ENCODE measurements at regions not wholly inside any gene's neighbourhood (a gene's known extent, or its start where the extent isn't known, plus 50 kb on each side); places are given as distances from the start of the nearest gene placed in this dataset.
A peak's percentile ranks its signal among the peaks of the same experiment; 100 is the strongest.

DNA sequence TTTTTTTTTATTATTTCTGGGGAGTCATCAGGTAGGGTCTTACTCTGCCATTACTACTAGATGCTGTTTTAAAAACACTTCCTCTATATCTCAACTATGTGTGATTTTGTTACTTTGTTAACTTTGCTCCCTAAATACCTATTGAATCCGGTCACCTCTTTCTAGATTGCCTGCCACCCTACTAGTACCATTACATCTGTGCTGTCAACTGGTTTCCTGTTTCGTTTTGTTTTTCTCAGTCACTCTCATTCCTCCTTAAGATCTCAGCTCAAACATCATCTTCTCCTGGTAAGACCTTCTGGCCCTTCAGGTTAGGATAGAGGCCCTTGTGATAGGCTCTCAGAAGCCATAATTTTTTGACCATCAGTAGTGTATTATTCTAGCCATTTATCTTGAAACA is 324.2 kb upstream of the ATP10B start:
- no peaks in the 10 kb centered on the region for H3K9me3 ChIP-seq (replicated peaks; ENCODE audit: control insufficient read depth, low read depth, low read length)
- no peak overlapping the region for H3K27ac ChIP-seq (ENCODE audit: low read length)
- no peak for DNase-seq
- no CpG with 5 or more reads among the region's 2 CpGs for WGBS (ENCODE audit: insufficient coverage)
- no peak overlapping the region for H3K4me3 ChIP-seq (ENCODE audit: low read length)
- no peaks in the 10 kb centered on the region for H3K36me3 ChIP-seq (ENCODE audit: control insufficient read depth, insufficient read depth, low read length)
- no peaks in the 10 kb centered on the region for H3K4me1 ChIP-seq (ENCODE audit: control insufficient read depth, insufficient read depth, low read length)
- no peaks in the 10 kb centered on the region for H3K27me3 ChIP-seq (ENCODE audit: control insufficient read depth, insufficient read depth, low read length)

DNA sequence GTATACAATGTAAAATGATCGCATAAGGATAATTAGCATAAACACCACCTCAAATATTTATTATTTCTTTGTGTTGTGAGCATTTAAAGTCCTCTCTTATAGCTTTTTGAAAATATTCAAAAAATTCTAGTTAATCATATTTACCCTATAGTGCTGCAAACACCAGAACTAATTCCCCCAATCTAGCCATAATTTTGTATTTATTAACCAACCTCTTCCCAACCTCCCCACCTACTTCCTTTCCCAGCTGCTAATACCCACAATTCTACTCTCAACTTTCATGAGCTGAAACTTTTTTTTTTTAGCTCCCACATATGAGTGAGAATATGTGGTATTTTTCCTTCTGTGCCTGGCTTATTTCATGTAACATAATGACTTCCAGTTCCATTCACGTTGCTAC is 317.8 kb upstream of the ATP10B start:
- no peaks in the 10 kb centered on the region for H3K4me1 ChIP-seq (ENCODE audit: control insufficient read depth, insufficient read depth, low read length)
- WGBS (ENCODE audit: insufficient coverage) = no CpG with 5 or more reads among the region's 2 CpGs
- no peak for DNase-seq

DNA sequence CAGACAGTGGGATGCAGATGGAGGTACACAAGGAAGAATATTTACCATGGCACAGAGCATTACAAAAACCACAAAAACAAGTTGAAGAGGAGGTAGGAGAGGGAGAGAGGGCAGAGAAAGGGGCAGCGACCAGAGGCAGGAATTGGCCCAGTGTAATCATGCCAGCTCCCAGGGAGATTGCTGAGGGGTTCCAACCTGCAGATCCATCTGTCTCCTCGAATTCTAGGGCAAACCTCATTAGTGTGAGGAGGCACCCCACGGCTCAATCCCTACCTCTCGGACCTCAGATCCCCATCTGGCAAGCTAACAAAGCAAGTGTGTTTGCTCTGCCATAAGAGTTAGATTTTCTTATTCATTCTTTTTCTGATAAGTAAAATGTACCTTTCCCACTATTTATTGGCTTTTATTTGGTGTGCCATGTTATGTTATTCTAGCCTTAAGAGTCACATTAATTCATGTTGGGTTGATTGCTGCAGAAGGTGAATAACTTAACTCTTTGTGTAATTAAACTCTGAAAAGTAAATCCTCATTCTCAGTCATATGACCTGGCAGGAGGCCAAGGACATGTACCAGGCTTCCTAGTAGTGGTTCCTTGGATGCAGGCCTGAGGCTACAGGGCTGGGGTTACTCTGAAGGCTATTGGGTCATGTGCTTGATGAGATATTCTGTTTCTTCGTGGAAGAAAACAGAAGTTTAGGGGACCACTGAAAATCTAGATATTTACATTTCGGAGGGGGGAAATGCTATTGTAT is 315.2 kb upstream of the ATP10B start:
- 86% methylated on average over 1 of the region's 6 CpGs for WGBS (ENCODE audit: insufficient coverage)
- Histone ChIP-seq H3K36me3 (ENCODE audit: control insufficient read depth, insufficient read depth, low read length) (no peaks in the 10 kb centered on the region), H3K4me3 (ENCODE audit: low read length) (no peak overlapping the region), H3K27me3 (ENCODE audit: control insufficient read depth, insufficient read depth, low read length) (no peaks in the 10 kb centered on the region), H3K27ac (ENCODE audit: low read length) (no peak overlapping the region), H3K9me3 (replicated peaks; ENCODE audit: control insufficient read depth, low read depth, low read length) (no peaks in the 10 kb centered on the region), H3K4me1 (ENCODE audit: control insufficient read depth, insufficient read depth, low read length) (no peaks in the 10 kb centered on the region)
- no peak for DNase-seq

More for the DNA sequence above, 317.8 kb upstream of the ATP10B start:
- Histone ChIP-seq H3K4me3 (ENCODE audit: low read length) (no peak overlapping the region), H3K36me3 (ENCODE audit: control insufficient read depth, insufficient read depth, low read length) (no peaks in the 10 kb centered on the region), H3K27ac (ENCODE audit: low read length) (no peak overlapping the region), H3K9me3 (replicated peaks; ENCODE audit: control insufficient read depth, low read depth, low read length) (no peaks in the 10 kb centered on the region), H3K27me3 (ENCODE audit: control insufficient read depth, insufficient read depth, low read length) (no peaks in the 10 kb centered on the region)

DNA sequence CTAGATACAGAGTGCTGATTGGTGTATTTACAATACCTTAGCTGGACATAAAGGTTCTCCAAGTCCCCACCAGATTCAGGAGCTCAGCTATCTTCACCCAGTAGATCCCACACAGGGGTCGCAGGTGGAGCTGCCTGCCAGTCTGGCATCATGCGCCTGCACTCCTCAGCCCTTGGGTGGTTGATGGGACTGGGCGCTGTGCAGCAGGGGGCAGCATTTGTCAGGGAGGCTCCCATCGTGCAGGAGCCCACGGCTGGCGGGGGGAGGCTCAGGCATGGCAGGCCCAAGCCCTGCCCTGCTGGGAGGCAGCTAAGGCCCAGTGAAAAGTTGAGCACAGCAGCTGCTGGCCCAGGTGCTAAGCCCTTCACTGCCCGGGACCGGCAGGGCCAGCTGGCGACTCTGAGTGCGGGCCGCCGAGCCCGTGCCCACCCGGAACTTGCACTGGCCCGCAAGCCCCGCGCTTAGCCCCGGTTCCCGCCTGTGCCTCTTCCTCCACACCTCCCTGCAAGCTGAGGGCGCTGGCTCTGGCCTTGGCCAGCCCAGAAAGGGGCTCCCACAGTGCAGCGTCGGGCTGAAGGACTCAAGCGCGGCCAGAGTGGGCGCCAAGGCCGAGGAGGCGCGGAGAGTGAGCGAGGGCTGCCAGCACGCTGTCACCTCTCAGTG is 314.1 kb upstream of the ATP10B start:
- Histone ChIP-seq H3K27me3 (ENCODE audit: control insufficient read depth, insufficient read depth, low read length) (no peaks in the 10 kb centered on the region), H3K27ac (ENCODE audit: low read length) (no peak overlapping the region), H3K4me1 (ENCODE audit: control insufficient read depth, insufficient read depth, low read length) (no peaks in the 10 kb centered on the region), H3K36me3 (ENCODE audit: control insufficient read depth, insufficient read depth, low read length) (no peaks in the 10 kb centered on the region), H3K9me3 (replicated peaks; ENCODE audit: control insufficient read depth, low read depth, low read length) (no peaks in the 10 kb centered on the region), H3K4me3 (ENCODE audit: low read length) (no peak overlapping the region)
- WGBS (ENCODE audit: insufficient coverage) = 94% methylated on average over 25 of the region's 30 CpGs
- no peak for DNase-seq

DNA sequence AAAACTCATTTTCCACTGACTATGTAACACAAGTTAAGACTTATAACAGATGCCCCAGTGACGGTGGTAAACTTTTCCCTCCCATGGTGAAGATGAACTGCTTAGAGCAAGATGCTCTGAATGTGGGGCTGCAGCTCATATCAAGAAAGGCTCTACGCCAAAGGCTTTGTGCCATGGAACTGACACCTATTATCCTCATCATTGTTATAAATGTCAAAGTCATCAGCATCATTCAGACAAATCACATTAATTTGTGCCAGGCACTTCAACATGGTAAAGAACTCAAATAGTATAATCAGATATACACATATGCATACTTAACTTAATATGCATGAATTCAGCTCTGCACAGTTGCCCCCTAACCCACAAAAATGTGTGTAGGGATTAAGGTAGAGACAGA is 305.9 kb upstream of the ATP10B start:
- H3K27ac ChIP-seq (ENCODE audit: low read length) = no peak overlapping the region
- no peaks in the 10 kb centered on the region for H3K4me1 ChIP-seq (ENCODE audit: control insufficient read depth, insufficient read depth, low read length)
- H3K9me3 ChIP-seq (replicated peaks; ENCODE audit: control insufficient read depth, low read depth, low read length) = no peaks in the 10 kb centered on the region
- peak; percentile 69 for DNase-seq
- H3K36me3 ChIP-seq (ENCODE audit: control insufficient read depth, insufficient read depth, low read length) = no peaks in the 10 kb centered on the region
- 71% methylated on average over 1 of the region's 2 CpGs for WGBS (ENCODE audit: insufficient coverage)
- no peaks in the 10 kb centered on the region for H3K27me3 ChIP-seq (ENCODE audit: control insufficient read depth, insufficient read depth, low read length)
- no peak overlapping the region for H3K4me3 ChIP-seq (ENCODE audit: low read length)

DNA sequence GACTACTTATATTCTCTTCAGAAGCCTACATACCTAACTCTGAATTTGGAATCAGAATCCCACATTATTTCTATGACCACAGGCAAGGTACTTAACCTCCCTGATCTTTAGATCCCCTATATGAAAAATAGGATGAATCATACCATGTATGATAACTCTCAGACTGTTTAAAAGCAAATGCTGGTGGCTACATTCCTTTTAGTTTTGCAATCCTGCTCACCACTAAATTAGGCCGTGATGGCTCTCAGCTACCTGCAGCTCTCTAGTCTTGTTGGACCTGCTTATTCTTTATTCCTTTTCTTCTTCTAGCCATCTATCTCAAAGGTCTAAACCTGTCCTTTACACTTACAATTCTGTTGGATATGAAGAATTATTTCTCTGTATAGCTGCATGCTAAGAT is 303.4 kb upstream of the ATP10B start:
- Histone ChIP-seq H3K4me3 (ENCODE audit: low read length) (no peak overlapping the region), H3K4me1 (ENCODE audit: control insufficient read depth, insufficient read depth, low read length) (no peaks in the 10 kb centered on the region), H3K9me3 (replicated peaks; ENCODE audit: control insufficient read depth, low read depth, low read length) (no peaks in the 10 kb centered on the region), H3K27me3 (ENCODE audit: control insufficient read depth, insufficient read depth, low read length) (no peaks in the 10 kb centered on the region), H3K27ac (ENCODE audit: low read length) (no peak overlapping the region), H3K36me3 (ENCODE audit: control insufficient read depth, insufficient read depth, low read length) (no peaks in the 10 kb centered on the region)
- DNase-seq = no peak
- 88% methylated on average over 1 of the region's 1 CpG for WGBS (ENCODE audit: insufficient coverage)

DNA sequence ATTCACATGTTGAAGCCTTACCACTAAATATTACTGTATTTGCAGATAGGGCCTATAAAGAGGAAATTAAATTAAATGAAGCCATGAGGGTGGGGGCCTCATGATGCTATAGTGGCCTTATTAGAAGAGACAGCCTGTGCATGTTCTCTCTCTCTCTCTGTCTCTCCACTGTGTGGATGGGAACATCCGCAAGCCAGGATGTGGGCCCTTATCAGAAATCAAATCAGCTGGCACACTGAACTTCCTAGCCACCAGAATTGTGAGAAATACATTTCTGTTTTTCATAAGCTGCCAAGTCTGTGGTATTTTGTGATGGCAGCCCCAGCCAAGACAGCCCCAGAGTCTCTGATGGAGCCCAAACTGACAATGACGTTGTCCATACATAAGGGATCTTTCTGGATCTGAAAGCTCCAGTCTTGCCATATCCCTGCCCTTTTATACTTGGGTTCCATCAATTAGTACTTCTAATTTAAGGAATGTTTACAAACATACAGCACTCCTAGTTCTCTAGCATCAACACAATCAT is 300.5 kb upstream of the ATP10B start:
- Histone ChIP-seq H3K36me3 (ENCODE audit: control insufficient read depth, insufficient read depth, low read length) (no peaks in the 10 kb centered on the region), H3K27me3 (ENCODE audit: control insufficient read depth, insufficient read depth, low read length) (no peaks in the 10 kb centered on the region), H3K27ac (ENCODE audit: low read length) (no peak overlapping the region), H3K4me3 (ENCODE audit: low read length) (no peak overlapping the region), H3K4me1 (ENCODE audit: control insufficient read depth, insufficient read depth, low read length) (no peaks in the 10 kb centered on the region), H3K9me3 (replicated peaks; ENCODE audit: control insufficient read depth, low read depth, low read length) (no peaks in the 10 kb centered on the region)
- WGBS (ENCODE audit: insufficient coverage) = 83% methylated on average over 1 of the region's 2 CpGs
- no peak for DNase-seq

DNA sequence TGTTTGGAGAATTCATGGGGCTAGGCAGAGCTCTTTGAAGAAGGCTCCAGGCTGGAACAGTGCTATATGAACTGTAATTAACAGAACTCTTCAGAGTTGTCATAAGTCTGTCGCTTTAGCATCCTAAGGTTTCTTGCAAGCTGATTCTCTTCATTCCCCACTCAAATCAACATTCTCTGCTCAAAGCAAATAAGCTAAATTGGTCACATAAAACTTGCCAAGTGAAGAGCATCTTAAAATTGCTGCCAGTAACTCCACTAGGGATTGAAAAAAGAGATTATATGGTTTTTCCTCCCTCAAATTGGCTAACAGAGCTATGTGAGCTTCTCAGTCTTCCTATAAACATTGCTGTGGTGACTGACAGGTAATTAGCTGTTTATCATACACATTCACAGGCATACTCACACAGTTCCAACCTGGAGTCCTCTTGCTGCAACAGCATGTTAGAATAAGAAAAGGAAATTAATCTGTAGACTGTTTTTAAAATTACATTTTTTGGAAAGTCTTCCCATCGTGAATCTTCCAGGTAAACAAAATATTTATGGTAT is 298.5 kb upstream of the ATP10B start:
- peak; percentile 30 for DNase-seq
- no peaks in the 10 kb centered on the region for H3K4me1 ChIP-seq (ENCODE audit: control insufficient read depth, insufficient read depth, low read length)
- no peak overlapping the region for H3K27ac ChIP-seq (ENCODE audit: low read length)
- H3K27me3 ChIP-seq (ENCODE audit: control insufficient read depth, insufficient read depth, low read length) = no peaks in the 10 kb centered on the region
- H3K4me3 ChIP-seq (ENCODE audit: low read length) = no peak overlapping the region
- no peaks in the 10 kb centered on the region for H3K36me3 ChIP-seq (ENCODE audit: control insufficient read depth, insufficient read depth, low read length)
- no CpG with 5 or more reads among the region's 2 CpGs for WGBS (ENCODE audit: insufficient coverage)
- no peaks in the 10 kb centered on the region for H3K9me3 ChIP-seq (replicated peaks; ENCODE audit: control insufficient read depth, low read depth, low read length)

DNA sequence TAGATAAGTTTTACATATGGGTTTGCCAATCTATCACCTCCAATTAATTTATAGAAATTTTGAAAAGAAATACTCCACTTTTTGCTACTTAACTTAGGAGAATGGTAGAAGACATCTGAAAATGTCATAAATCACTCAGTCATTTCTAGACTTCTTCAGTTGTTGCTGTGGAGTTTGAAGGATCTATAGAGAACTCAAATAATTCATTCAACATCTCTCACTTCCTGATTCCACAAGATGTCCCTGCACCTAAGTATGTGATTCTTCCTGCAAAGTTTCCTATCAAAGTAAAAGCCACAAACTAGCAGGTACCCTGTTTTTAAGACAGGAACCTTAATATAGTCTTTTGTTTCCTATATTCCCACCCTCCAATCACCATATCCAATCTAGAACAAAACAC is 297.1 kb upstream of the ATP10B start:
- H3K27me3 ChIP-seq (ENCODE audit: control insufficient read depth, insufficient read depth, low read length) = no peaks in the 10 kb centered on the region
- H3K9me3 ChIP-seq (replicated peaks; ENCODE audit: control insufficient read depth, low read depth, low read length) = no peaks in the 10 kb centered on the region
- no peak overlapping the region for H3K4me3 ChIP-seq (ENCODE audit: low read length)

DNA sequence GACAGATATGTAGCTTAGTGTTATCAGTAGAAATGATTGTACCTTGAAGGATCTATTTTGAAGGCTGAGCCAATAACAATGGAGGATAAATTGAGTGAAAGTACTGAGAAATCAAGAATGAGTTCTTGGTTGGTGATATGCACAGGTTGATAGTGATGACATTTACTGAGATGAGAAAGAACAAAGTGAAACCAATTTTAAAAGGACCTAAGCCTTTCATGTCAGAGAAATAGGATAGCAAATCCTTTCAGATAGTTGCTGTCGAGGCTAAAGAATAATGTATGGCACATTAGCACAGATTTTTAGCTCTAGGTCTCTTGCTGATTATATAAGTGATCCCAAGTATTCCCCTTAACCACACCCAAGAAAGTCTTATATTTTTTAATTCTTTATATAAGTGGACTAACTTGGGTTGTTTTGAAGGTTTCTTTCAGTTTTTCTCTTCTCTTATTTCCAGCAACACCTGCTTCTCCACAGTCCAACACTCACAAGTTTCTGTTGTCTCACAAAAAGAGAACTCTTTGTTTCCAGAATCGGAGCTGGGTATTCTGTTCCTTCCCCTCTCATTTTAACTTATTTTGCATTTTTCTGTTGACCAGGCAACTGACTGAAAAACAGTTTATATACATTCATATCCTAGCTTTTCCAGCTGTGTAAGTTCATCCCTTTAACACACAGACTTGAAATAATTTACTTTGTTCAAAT is 286.9 kb upstream of the ATP10B start:
- WGBS (ENCODE audit: insufficient coverage) = no CpG with 5 or more reads among the region's 2 CpGs
- H3K4me3 ChIP-seq (ENCODE audit: low read length) = no peak overlapping the region

More for the DNA sequence above, 297.1 kb upstream of the ATP10B start:
- no peaks in the 10 kb centered on the region for H3K4me1 ChIP-seq (ENCODE audit: control insufficient read depth, insufficient read depth, low read length)
- H3K27ac ChIP-seq (ENCODE audit: low read length) = no peak overlapping the region
- no peak for DNase-seq
- H3K36me3 ChIP-seq (ENCODE audit: control insufficient read depth, insufficient read depth, low read length) = no peaks in the 10 kb centered on the region

More for the DNA sequence above, 286.9 kb upstream of the ATP10B start:
- no peaks in the 10 kb centered on the region for H3K4me1 ChIP-seq (ENCODE audit: control insufficient read depth, insufficient read depth, low read length)
- no peak overlapping the region for H3K27ac ChIP-seq (ENCODE audit: low read length)
- H3K36me3 ChIP-seq (ENCODE audit: control insufficient read depth, insufficient read depth, low read length) = no peaks in the 10 kb centered on the region
- H3K27me3 ChIP-seq (ENCODE audit: control insufficient read depth, insufficient read depth, low read length) = no peaks in the 10 kb centered on the region
- no peaks in the 10 kb centered on the region for H3K9me3 ChIP-seq (replicated peaks; ENCODE audit: control insufficient read depth, low read depth, low read length)
- no peak for DNase-seq
